Esophagus muscularis mucosa (tissue), 4 donors: ENCODE measurements at regions not wholly inside any gene's neighbourhood (a gene's known extent, or its start where the extent isn't known, plus 50 kb on each side); places are given as distances from the start of the nearest gene placed in this dataset.

ENCODE experiments used
- DNase-seq: peaks from one replicate; pipeline ENCODE4 v3.0.0-alpha.2; 2017; ENCODE audit errors: extremely low spot score
- H3K27ac ChIP-seq, 4 donors: fragments of 200-600 bp; sonication (generic); replicated peaks in 1 of 4; 1 replicate in 3 of 4; 2 replicates in 1 of 4; pipeline ENCODE4 v1.5.1; 2016 to 2019; ENCODE audit warnings: mild to moderate bottlenecking in 1 of 4
- H3K27me3 ChIP-seq, 4 donors: fragments of 200-600 bp; sonication (generic); one replicate each; pipeline versions ENCODE4 v1.5.1 to v1.6.0; 2016 to 2019
- H3K36me3 ChIP-seq, 4 donors: fragments of 200-600 bp; sonication (generic); one replicate each; pipeline ENCODE4 v1.5.1; 2016 to 2019
- H3K4me1 ChIP-seq, 4 donors: fragments of 200-600 bp; sonication (generic); one replicate each; pipeline ENCODE4 v1.5.1; 2016 to 2019
- H3K4me3 ChIP-seq, 4 donors: fragments of 200-600 bp; sonication (generic); 1 replicate in 2 of 4; 2 replicates in 2 of 4; pipeline ENCODE4 v1.5.1; 2016 to 2019; ENCODE audit warnings: mild to moderate bottlenecking in 4 of 4, moderate library complexity in 1 of 4
- H3K9me3 ChIP-seq, 4 donors: fragments of 200-600 bp; sonication (generic); 1 replicate in 3 of 4; 2 replicates in 1 of 4; pipeline ENCODE4 v1.5.1; 2016 to 2019
- CTCF ChIP-seq, 3 experiments: fragments of 200-600 bp in 2 of 3; fragments of 450-650 bp in 1 of 3; sonication (generic) in 2 of 3; IDR thresholded peaks; one replicate each; pipeline ENCODE4 v1.5.1; 2017 to 2019; ENCODE audit warnings: antibody characterized with exemption in 3 of 3, mild to moderate bottlenecking in 2 of 3, moderate library complexity in 1 of 3
- EP300 ChIP-seq: sonication (generic); formaldehyde crosslinking; IDR thresholded peaks from one replicate; pipeline ENCODE4 v1.6.1; 2017; ENCODE audit warnings: antibody characterized with exemption
- POLR2A ChIP-seq: fragments of 450-650 bp; IDR thresholded peaks from one replicate; pipeline ENCODE4 v1.6.1; 2017; ENCODE audit warnings: antibody characterized with exemption, moderate library complexity, mild to moderate bottlenecking, low read depth
- POLR2AphosphoS5 ChIP-seq, 2 donors: sonication (generic); formaldehyde crosslinking; IDR thresholded peaks; one replicate each; pipeline ENCODE4 v1.6.1; 2017; ENCODE audit warnings: antibody characterized with exemption in 2 of 2
- WGBS: methylation state at CpG from one replicate; pipeline ENCODE4 v1.1.5; 2018; 5-methylcytosine and 5-hydroxymethylcytosine counted together
- intact Hi-C: fragments of 100-400 bp; cut with DNase I; formaldehyde crosslinking; loops from one replicate; pipeline ENCODE4 v1.15.1; 2023

- intact Hi-C loops, result no loop called here
- H3K27me3 ChIP-seq, result peaks cover 0 to 38% (median 0%) of the 10 kb centered on the region in 4 donors
- 80% methylated on average over 14 of the region's 14 CpGs for WGBS
- TF ChIP-seq EP300 (no peak), POLR2A (no peak), POLR2AphosphoS5 (IDR thresholded peaks at IDR 0.05) (no peak), CTCF (IDR thresholded peaks at IDR 0.05) (no peak)
- H3K27ac ChIP-seq, result no peak overlapping the region
- peaks cover 0 to 38% (median 23%) of the 10 kb centered on the region in 4 donors for H3K9me3 ChIP-seq
- no peaks in the 10 kb centered on the region for H3K4me1 ChIP-seq
- no peak for DNase-seq
- H3K36me3 ChIP-seq, result no peaks in the 10 kb centered on the region
- H3K4me3 ChIP-seq, result no peak overlapping the region
These were observed 69.4 kb upstream of the ACTRT2 start for GRCh38 chr1:2951856-2952255.

GRCh38 chr1:2952371-2952770 lies 68.9 kb upstream of the ACTRT2 start:
- 81% methylated on average over 9 of the region's 9 CpGs for WGBS

GRCh38 chr1:2952992-2953391 lies 68.3 kb upstream of the ACTRT2 start:
- WGBS, result 87% methylated on average over 7 of the region's 7 CpGs
- intact Hi-C loops, result no loop called here
- H3K4me1 ChIP-seq, result no peaks in the 10 kb centered on the region
- H3K4me3 ChIP-seq, result no peak overlapping the region
- H3K9me3 ChIP-seq, result peaks cover 0 to 48% (median 32%) of the 10 kb centered on the region in 4 donors
- DNase-seq, result no peak
- no peaks in the 10 kb centered on the region for H3K36me3 ChIP-seq
- H3K27me3 ChIP-seq, result peaks cover 0 to 29% (median 0%) of the 10 kb centered on the region in 4 donors
- no peak overlapping the region for H3K27ac ChIP-seq
- TF ChIP-seq CTCF (IDR thresholded peaks at IDR 0.05) (no peak), EP300 (no peak), POLR2AphosphoS5 (IDR thresholded peaks at IDR 0.05) (no peak), POLR2A (no peak)

More at GRCh38 chr1:2952371-2952770, 68.9 kb upstream of the ACTRT2 start:
- Histone ChIP-seq H3K9me3 (peaks cover 0 to 42% (median 26%) of the 10 kb centered on the region in 4 donors), H3K27ac (no peak overlapping the region), H3K4me1 (no peaks in the 10 kb centered on the region), H3K4me3 (no peak overlapping the region), H3K36me3 (no peaks in the 10 kb centered on the region), H3K27me3 (peaks cover 0 to 33% (median 0%) of the 10 kb centered on the region in 4 donors)
- DNase-seq, result no peak
- no peak for TF ChIP-seq POLR2AphosphoS5 (IDR thresholded peaks at IDR 0.05)
- no peak for TF ChIP-seq POLR2A
- TF ChIP-seq CTCF (IDR thresholded peaks at IDR 0.05), result no peak
- TF ChIP-seq EP300, result no peak
- intact Hi-C loops, result no loop called here

GRCh38 chr1:2953688-2954285 lies 67.5 kb upstream of the ACTRT2 start:
- Histone ChIP-seq H3K9me3 (peaks cover 0 to 56% (median 40%) of the 10 kb centered on the region in 4 donors), H3K27me3 (peaks cover 0 to 21% (median 0%) of the 10 kb centered on the region in 4 donors), H3K4me1 (no peaks in the 10 kb centered on the region), H3K27ac (no peak overlapping the region), H3K36me3 (no peaks in the 10 kb centered on the region), H3K4me3 (no peak overlapping the region)
- TF ChIP-seq POLR2AphosphoS5 (IDR thresholded peaks at IDR 0.05), result no peak
- no peak for TF ChIP-seq CTCF (IDR thresholded peaks at IDR 0.05)
- 63% methylated on average over 2 of the region's 2 CpGs for WGBS
- no peak for DNase-seq
- intact Hi-C loops, result no loop called here

- peaks cover 0 to 9% (median 0%) of the 10 kb centered on the region in 4 donors for H3K27me3 ChIP-seq
These were observed 65.6 kb upstream of the ACTRT2 start for GRCh38 chr1:2955652-2956051.

More at GRCh38 chr1:2955652-2956051, 65.6 kb upstream of the ACTRT2 start:
- Histone ChIP-seq H3K4me1 (no peaks in the 10 kb centered on the region), H3K27ac (no peak overlapping the region), H3K4me3 (no peak overlapping the region), H3K9me3 (peaks cover 0 to 62% (median 45%) of the 10 kb centered on the region in 4 donors), H3K36me3 (no peaks in the 10 kb centered on the region)
- TF ChIP-seq POLR2AphosphoS5 (IDR thresholded peaks at IDR 0.05) (no peak), CTCF (IDR thresholded peaks at IDR 0.05) (no peak), POLR2A (no peak), EP300 (no peak)
- no peak for DNase-seq
- intact Hi-C loops, result no loop called here
